ENCODE measurements at regions not wholly inside any gene's neighbourhood (a gene's known extent, or its start where the extent isn't known, plus 50 kb on each side); places are given as distances from the start of the nearest gene placed in this dataset.

- TF ChIP-seq CTCF (IDR thresholded peaks at IDR 0.05; ENCODE audit: low read depth, low read length, missing input control) (no peak), YY1 (IDR thresholded peaks at IDR 0.05) (no peak), RAD21 (IDR thresholded peaks at IDR 0.05) (no peak), GABPA (IDR thresholded peaks at IDR 0.05 in 1 of 2, conservative IDR thresholded peaks at IDR 0.05 in 1 of 2) (no peak), EGR1 (IDR thresholded peaks at IDR 0.05; ENCODE audit: low read depth in 2 of 2) (no peak), REST (IDR thresholded peaks at IDR 0.05) (no peak), TAF1 (conservative IDR thresholded peaks at IDR 0.05) (no peak), MAX (IDR thresholded peaks at IDR 0.05) (no peak), FOXA1 (IDR thresholded peaks at IDR 0.05) (no peak), ZBTB33 (IDR thresholded peaks at IDR 0.05) (no peak), SP1 (IDR thresholded peaks at IDR 0.05) (no peak), JUND (IDR thresholded peaks at IDR 0.05) (no peak), RXRA (IDR thresholded peaks at IDR 0.05) (no peak)
- TF ChIP-seq, protein P1, sequence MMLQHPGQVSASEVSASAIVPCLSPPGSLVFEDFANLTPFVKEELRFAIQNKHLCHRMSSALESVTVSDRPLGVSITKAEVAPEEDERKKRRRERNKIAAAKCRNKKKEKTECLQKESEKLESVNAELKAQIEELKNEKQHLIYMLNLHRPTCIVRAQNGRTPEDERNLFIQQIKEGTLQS (IDR thresholded peaks at IDR 0.05) = no peak
These were observed 114.0 kb upstream of the FOXA2 start for GRCh38 chr20:22698259-22698842.
